Astrocyte of the spinal cord (primary cell): ENCODE measurements at regions not wholly inside any gene's neighbourhood (a gene's known extent, or its start where the extent isn't known, plus 50 kb on each side); places are given as distances from the start of the nearest gene placed in this dataset.

ENCODE experiments used
- DNase-seq: peaks from one replicate; pipeline ENCODE4 v3.0.0; 2011; ENCODE audit warnings: low read depth, low spot score
- H3K4me3 ChIP-seq: 2 replicates; pipeline ENCODE4 v1.5.1; 2011; ENCODE audit warnings: low read depth, mild to moderate bottlenecking, low read length, moderate library complexity
- in situ Hi-C: cut with HindIII; loops from 2 replicates; pipeline ENCODE4 v1.10.0; 2017; ENCODE audit warnings: low sequenced_read_pairs
- TF ChIP-seq, protein P1 (sequence below): IDR thresholded peaks from 2 replicates; pipeline ENCODE4 v1.5.1; 2012; ENCODE audit warnings: low read depth, mild to moderate bottlenecking, low read length, inconsistent platforms

DNA sequence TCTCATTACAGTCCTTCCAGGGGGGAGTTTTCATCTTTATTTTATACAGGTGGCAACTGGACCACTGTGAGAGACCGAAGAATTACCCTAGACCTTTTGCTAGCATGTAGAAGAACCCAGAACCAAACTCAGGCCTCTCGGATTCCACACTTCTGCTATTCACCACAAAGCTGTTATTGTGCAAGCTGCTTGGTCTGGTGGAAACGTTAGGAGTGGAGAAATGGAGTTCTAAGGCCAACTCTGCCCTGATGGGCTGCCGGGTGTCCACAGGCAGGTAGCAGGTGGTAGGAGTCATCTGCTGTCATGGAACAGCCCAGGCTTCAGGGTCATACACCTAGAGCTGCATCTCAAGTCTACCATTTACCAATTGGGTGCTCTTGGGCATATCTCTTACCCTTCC, 218.8 kb downstream of the BCL11A start:
- in situ Hi-C loops = no loop called here
- H3K4me3 ChIP-seq = no peak overlapping the region
- TF ChIP-seq, protein P1, sequence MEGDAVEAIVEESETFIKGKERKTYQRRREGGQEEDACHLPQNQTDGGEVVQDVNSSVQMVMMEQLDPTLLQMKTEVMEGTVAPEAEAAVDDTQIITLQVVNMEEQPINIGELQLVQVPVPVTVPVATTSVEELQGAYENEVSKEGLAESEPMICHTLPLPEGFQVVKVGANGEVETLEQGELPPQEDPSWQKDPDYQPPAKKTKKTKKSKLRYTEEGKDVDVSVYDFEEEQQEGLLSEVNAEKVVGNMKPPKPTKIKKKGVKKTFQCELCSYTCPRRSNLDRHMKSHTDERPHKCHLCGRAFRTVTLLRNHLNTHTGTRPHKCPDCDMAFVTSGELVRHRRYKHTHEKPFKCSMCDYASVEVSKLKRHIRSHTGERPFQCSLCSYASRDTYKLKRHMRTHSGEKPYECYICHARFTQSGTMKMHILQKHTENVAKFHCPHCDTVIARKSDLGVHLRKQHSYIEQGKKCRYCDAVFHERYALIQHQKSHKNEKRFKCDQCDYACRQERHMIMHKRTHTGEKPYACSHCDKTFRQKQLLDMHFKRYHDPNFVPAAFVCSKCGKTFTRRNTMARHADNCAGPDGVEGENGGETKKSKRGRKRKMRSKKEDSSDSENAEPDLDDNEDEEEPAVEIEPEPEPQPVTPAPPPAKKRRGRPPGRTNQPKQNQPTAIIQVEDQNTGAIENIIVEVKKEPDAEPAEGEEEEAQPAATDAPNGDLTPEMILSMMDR = no peak
- no peak for DNase-seq

DNA sequence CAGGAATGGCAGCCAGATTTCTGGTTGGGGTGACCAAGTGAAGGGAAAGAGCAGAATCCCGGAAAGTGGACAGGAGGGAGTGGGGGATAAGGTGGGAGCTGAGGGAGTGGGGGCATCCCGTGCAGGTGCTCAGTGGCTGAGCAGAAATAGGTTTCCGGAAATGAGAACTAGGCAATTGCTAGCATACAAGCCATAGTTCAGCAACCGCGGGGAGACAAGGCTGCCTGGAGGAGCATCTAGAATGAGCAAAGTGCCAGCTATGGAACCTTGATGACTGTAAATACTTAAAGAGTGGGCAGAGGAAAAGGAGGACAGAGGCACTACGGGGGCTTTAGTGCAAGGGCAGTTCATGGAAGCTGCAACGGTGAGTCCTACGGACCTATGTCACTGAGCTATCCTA, 220.2 kb downstream of the BCL11A start:
- DNase-seq = no peak
- H3K4me3 ChIP-seq = no peak overlapping the region
- in situ Hi-C loops = no loop called here
- TF ChIP-seq, protein P1 = no peak

DNA sequence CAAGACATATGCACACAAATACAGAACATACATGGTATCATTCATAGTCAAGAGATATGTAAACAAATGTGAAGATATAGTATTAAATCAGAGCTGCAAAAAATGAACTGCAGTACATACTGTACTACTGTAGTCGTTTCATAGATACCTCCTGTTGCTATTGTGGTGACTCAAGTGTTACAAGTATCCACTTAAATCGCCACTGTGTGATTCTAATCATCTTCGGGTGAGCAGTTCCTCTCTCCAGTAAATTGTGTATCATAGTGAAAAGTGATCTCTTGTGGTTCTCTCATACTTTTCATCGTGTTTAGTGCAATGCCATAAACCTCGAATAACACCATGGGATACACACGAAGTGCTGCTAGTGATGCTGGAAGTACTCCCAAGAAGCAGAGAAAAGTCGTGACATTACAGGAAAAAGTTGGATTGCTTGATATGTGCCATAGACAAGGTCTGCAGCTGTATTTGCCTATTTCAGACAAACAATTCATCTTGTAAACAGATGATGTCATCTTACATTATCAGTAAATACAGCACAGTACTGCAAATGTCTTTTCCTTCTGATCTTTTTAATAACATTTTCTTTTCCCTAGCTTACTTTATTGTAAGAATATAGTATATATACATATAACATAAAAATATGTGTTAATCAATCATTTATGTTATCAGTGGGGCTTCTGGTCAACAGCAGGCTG, 222.2 kb downstream of the BCL11A start:
- DNase-seq = no peak
- TF ChIP-seq, protein P1 = no peak
- H3K4me3 ChIP-seq = no peak overlapping the region
- in situ Hi-C loops = no loop called here

DNA sequence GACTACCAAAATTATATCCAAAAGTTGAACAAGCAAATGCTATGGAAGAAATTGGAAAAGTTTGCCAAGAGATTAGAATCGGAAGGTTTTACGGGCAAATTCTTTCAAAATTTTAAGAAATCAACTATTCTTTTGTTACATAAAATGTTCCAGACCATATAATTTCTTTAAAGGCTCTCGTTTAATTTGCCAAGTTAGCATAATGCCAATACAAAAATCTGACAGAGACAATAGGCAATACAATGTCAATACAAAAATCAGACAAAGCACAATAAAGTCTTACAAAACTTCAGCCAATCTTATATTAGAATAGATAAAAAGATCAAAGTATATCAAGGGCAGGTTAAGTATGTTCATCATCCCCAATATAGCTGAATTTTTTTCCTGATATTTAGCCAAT, 224.2 kb downstream of the BCL11A start:
- in situ Hi-C loops = no loop called here
- DNase-seq = no peak
- TF ChIP-seq, protein P1 = no peak
- H3K4me3 ChIP-seq = no peak overlapping the region

DNA sequence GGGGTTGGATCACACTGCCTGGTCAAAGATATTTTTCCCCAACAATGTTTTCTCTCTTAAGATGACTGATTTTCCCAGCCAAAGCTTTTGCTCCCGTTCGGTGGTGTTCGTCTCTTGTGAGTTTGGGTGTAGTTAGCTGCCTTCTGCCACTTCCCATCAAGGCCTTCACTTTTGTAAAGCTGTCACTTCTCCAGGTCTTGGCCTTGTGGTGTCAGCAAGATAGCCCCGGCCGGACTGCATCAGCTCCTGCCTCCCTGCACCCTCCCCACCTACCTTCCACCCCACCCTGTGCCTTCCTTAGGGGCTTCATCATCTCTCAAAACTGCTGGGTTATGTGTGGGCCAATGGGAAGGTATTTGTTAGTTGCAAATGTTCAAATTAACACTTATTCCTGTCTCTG, 228.9 kb downstream of the BCL11A start:
- no peak for DNase-seq
- TF ChIP-seq, protein P1 = no peak
- in situ Hi-C loops = no loop called here
- no peak overlapping the region for H3K4me3 ChIP-seq

DNA sequence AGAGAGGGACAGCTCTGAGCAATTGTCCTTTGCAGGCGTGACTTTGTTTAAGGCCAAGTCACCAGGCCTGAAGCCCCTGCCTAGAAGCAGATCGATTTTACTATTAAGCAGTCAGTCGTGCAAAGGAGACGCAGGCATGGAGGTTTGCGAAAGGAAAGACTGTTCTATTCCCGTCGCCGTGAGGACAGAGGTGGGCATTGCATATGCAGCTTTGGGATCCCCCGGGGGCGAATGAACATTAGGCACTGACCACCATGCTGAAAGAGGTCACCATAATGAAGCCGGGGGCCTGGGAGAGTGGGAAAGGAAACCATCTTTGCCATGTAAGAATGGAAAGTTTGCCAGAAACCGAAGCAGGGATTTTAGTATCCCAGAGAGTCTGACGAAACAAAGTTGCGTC, 231.6 kb downstream of the BCL11A start:
- DNase-seq = no peak
- no peak overlapping the region for H3K4me3 ChIP-seq
- in situ Hi-C loops = no loop called here
- TF ChIP-seq, protein P1 = no peak
